ENCODE measurements at regions not wholly inside any gene's neighbourhood (a gene's known extent, or its start where the extent isn't known, plus 50 kb on each side); places are given as distances from the start of the nearest gene placed in this dataset.

DNA sequence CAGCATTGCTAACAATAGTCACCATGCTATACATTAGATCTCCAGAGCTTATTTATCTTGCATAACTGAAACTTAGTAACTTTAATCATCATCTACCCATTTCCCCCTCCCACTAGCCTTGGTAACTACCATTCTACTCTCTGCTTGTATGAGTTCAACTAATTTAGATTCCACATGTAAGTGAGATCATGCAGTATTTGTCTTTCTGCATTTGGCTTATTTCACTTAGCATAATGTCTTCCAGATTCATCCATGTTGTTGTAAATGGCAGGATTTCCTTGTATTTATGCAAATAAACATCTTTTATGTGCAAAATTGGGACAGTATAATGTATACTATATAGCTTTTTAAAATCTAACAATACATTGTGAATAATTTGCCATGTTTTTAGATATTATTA, 66.0 kb upstream of the ZBED5 start:
- ATAC-seq = no peak

DNA sequence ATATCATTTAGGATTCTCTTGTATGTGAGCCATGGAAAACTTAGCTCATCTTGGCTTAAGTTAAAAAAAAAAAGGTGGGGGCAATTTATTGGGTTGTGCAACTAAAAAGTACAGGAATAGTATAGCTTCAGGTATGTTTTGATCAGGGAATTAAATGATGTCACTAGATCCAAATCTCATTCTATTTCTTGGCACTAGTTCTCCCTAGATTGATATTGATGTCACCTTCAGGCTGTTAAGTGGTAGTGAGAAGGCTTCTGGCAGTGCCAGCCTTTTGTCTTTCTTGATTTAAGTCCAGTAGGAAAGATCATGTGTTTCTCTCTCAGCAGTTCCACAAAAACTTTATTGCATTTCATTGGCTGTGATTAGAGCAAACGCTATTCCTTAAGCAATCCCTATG, 65.0 kb upstream of the ZBED5 start:
- no peak for ATAC-seq

DNA sequence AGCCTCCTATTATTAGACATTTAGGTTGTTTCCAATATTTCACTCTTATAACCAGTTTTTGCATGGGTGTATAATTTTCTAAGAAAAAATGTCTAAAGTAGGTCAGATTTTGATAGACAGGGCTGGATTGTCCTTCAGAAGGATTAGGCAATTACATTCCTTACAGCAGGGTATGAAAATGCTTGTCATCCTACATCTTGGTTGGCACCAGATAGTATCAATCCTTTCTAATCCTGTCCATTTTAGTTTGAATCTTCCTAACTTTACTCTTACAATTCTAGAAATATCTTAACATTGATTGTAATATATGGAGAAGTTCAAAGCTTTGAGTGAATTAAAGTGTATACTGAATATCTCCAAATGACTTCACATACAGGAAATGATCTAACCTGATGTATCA, 63.0 kb upstream of the ZBED5 start:
- ATAC-seq = no peak

DNA sequence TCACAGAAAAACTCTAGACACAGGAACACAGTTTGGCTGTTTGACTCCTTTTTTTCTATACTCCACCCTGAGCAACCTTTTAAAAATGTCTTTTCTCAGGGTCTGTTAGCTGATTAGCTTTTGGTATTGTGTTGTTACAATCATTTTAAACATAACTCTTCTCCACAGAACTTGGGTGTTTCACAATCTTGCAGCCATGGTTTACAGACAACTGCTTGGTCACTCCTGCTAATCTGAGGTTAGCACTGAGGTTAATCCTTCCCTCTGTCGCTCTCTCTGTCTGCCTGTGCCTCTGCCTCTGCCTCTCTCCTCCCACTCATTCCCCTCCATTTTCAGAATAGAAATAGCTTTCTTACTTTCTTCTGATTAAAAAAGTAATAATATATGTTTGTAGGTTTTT, 62.4 kb upstream of the ZBED5 start:
- ATAC-seq = no peak

DNA sequence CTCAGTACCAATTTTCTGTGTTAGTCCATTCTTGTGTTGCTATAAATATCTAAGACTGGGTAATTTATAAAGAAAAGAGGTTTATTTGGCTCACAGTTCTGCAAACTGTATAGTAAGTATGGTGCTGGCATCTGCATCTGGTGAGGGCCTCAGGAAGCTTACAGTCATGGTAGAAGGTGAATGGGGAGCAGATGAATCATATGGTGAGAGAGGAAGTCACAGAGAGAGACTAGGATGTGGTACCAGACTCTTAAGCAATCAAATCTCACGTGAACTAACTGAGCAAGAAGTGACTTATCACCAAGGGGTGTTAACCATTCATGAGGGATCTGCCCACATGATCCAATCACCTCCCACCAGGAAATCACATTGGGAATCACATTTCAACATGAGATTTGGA, 60.8 kb upstream of the ZBED5 start:
- peak; percentile 58 for ATAC-seq

DNA sequence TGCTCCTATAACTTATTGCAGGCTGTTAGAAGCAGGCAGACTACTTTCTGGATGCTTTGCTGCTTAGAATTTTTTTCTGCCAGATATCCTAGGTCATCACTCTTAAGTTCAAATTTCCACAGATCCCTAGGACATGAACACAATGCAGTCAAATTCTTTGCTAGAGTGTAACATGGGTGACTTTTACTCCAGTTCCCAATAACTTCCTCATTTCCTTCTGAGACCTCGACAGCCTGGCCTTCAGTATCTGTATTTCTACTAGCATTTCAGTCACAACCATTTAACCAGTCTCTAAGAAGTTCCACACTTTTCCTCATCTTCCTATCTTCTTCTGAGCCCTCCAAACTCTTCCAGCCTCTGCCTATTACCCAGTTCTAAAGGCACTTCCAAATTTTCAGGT, 60.4 kb upstream of the ZBED5 start:
- ATAC-seq = no peak

DNA sequence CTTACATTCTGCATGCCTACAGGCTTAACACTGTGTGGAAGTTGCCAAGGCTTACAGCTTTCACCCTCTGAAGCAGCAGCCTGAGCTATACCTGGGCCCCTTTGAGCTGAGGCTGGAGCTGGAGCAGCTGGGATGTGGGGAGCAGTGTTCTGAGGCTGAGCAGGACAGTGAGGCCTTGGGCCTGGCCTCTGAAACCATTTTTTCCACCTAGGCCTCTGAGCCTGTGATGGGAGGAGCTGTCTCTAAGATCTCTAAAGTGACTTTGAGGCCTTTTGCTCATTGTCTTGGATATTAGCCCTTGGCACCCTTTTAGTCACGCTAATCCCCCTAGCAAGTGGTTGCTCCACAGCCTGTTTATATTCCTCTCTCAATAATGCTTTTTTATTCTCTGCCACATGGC, 59.9 kb upstream of the ZBED5 start:
- no peak for ATAC-seq

DNA sequence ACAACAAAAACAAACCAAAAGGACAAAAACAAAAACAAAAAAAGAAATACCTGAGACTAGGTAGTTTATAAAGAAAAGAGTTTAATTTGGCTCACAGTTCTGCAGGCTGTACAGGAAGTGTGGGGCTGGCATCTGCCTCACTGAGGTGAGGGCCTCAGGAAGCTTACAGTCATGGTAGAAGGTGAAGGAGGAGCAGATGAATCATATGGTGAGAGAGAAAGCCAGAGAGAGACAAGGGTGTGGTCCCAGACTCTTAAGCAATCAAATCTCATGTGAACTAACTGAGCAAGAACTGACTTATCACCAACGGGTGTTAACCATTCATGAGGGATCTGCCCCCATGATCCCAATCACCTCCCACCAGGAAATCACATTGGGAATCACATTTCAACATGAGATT, 58.8 kb upstream of the ZBED5 start:
- peak; percentile 81 for ATAC-seq

DNA sequence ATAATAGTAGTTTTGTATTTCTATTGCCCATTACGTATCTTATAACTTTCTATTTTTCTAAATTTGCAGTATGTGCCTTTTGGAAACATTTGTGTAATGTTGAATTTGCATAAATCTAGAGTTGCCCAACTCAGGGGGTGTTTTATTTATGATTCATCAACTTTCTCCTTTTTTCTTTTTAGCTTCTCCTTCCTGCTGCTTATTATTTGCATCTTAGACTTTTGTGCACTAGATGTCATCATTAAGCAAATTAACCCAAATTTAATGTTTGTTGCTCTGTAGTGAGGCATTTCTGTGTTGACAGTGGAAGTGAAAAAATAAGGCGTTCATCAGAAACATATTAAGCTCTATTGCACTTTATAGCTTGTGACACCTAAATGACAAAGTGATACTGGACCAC, 56.2 kb upstream of the ZBED5 start:
- ATAC-seq = no peak

DNA sequence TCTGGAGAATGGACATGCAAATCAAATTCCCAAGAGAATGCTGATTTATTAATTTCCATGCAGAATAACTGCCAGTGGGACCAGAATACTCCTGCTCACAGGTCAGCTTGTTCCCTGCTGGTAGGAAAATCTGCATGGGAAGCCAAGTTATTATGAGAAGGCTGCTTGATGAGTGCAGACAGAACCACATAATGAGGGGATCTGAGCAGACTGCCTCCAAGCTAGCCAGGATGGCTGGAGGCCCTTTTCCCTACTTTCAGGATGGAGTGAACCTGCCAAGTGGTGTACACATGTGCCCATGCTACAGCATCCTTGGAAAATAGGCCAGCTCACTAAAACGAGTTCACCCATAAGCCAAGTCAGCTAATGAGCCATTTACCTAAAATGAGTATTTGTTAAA, 55.2 kb upstream of the ZBED5 start:
- no peak for ATAC-seq

DNA sequence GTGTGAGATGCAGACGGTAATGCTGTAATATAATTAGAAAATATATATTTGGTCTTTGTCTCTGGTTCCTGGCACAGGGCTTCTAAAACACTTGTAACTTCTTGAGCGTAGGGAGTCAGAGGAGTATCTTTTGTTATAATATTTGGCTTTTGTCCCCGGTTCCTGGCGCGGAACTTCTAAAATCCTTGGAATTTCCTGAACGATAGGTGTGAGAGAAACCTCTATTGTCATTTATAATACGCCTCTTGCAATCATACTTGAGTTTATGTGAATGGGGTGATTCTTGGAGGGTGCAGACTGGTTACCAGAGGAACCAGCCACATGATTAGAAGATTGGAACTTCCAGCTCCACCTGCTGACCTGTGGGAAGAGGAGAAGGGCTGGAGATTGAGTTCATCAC, 54.1 kb upstream of the ZBED5 start:
- no peak for ATAC-seq

DNA sequence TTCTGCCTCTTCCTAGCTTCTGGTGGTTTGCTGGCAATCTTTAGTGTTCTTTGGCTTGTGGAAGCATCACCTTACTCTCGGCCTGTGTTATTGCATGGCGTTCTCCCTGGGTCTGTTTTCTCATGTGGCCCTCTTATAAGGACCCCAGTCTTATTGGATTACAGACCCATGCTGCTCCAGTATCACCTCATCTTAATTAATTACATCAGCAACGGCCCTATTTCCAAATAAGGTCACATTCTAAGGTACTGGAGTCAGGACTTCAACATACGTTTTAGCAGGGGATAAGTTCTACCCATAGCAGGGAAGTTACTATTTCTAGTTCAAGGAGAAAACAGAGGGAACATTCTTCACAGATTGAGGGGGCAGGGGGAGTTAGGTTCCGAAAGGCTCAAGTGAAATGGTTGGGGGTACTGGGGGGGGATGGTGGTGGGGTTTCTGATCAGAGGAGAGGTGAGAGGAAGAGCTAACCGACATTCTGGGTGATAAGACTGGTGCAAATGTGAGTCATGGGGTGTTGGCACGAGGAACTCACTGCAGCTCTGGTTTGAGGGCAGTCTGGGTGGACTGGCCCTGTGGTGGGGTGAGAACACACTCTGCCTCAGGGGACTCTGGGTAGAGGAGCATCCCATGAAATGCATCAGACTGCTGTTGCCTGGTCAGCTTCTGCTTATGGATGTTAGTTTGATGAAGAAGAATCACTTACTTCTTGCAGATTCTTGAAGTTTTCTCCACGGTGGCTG, 51.5 kb upstream of the ZBED5 start:
- peak; percentile 77 for ATAC-seq

DNA sequence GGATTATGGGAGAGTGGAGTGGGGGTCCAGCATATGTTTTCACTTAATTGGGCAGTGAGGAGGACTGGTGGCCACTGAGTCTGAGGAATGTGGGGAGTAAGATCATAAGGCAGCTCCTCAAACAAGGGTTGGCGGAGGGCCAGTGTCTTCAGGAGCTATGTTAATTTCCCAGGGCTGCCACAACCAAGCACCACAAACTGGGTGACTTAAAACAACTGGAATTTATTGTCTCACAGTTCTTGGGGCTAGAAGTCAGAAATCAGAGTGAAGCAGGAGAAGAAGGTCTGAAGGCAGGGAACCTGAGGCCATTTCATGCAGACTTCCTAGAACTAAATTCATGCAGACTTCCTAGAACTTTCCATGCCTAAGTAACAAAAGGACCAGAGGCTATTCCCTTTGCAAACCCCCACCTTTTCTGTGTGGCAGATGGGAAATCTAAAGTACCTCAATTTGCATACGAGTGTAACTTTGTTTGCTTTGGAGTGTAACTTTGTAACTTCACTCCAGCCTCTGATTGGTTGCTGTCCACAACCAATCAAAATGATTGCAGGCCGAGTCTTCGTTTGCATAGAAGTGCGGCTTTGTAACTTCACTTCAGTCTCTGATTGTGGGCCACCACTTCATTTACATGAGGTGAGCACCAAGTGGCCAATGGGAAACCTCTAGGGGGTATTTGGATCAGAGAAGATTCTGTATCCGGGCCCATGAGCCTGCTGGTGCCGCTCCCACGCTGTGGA, 50.5 kb upstream of the ZBED5 start:
- ATAC-seq = no peak

Measured in esophagus mucosa (tissue), 1 donor.